ENCODE measurements at regions not wholly inside any gene's neighbourhood (a gene's known extent, or its start where the extent isn't known, plus 50 kb on each side); places are given as distances from the start of the nearest gene placed in this dataset.

DNA sequence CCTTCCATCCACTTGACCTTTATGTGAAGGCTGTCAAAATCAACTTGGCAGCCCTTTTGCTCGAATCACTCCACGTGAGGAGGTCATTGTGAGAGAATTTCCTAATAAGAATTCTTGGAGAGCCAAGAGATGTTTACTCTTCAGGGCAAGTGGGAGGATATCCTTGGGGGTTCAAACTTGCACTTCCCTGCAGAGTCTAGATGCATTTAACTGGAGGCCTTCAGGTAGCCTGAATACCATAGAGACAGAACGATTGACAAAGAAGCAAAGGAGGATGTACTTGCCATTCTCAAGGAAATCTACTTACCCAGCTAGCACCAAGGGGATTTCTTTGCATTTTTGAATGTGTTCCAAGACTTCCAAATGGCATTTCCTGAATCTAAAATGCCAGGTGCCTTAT, 1702.6 kb upstream of the FLRT2 start:
- H3K4me3 ChIP-seq (ENCODE audit: low read depth, low read length), result no peak overlapping the region
- no peak for DNase-seq (ENCODE audit: low read depth)
- TF ChIP-seq, protein P1, sequence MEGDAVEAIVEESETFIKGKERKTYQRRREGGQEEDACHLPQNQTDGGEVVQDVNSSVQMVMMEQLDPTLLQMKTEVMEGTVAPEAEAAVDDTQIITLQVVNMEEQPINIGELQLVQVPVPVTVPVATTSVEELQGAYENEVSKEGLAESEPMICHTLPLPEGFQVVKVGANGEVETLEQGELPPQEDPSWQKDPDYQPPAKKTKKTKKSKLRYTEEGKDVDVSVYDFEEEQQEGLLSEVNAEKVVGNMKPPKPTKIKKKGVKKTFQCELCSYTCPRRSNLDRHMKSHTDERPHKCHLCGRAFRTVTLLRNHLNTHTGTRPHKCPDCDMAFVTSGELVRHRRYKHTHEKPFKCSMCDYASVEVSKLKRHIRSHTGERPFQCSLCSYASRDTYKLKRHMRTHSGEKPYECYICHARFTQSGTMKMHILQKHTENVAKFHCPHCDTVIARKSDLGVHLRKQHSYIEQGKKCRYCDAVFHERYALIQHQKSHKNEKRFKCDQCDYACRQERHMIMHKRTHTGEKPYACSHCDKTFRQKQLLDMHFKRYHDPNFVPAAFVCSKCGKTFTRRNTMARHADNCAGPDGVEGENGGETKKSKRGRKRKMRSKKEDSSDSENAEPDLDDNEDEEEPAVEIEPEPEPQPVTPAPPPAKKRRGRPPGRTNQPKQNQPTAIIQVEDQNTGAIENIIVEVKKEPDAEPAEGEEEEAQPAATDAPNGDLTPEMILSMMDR (IDR thresholded peaks at IDR 0.05; ENCODE audit: control insufficient read depth, extremely low read depth, insufficient read depth), result no peak

DNA sequence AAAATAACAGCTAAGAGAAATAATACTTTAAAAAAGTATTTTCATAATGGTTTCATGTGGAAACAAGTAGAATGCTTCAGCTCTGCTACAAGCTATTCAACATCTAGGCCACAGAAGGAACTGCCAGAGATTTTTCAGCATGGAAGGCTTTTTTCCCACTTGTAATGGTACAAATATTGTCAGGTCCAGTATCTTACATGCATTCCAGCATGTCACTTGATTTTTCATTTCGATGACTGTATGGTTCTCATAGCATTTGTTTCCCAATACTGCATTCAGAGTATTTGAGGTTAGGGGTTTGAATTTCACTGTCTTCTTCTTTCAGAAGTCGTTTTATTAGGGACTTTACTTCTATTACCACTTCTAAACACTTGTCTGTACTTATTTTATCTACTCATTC, 1701.5 kb upstream of the FLRT2 start:
- DNase-seq (ENCODE audit: low read depth), result no peak
- H3K4me3 ChIP-seq (ENCODE audit: low read depth, low read length), result no peak overlapping the region
- TF ChIP-seq, protein P1 (IDR thresholded peaks at IDR 0.05; ENCODE audit: control insufficient read depth, extremely low read depth, insufficient read depth), result no peak

DNA sequence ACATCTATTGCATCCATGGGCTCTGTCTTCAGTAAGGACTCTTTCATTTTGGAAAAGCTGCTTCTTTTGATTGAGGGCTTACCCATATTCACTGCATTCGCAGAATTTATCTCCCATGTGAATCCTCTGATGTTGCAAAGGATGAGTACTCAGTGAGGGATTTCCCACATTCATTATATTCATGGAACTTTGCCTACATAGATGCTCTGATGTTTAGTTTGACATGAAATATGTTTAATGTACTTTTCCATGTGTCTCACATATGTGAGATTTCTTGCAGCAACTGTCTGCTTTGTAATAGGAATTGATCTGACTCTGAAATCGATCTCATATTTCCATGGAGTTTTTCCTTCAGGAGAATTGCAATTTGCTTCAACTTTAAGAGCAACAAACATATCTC, 1699.6 kb upstream of the FLRT2 start:
- TF ChIP-seq, protein P1 (IDR thresholded peaks at IDR 0.05; ENCODE audit: control insufficient read depth, extremely low read depth, insufficient read depth), result no peak
- no peak overlapping the region for H3K4me3 ChIP-seq (ENCODE audit: low read depth, low read length)
- no peak for DNase-seq (ENCODE audit: low read depth)

DNA sequence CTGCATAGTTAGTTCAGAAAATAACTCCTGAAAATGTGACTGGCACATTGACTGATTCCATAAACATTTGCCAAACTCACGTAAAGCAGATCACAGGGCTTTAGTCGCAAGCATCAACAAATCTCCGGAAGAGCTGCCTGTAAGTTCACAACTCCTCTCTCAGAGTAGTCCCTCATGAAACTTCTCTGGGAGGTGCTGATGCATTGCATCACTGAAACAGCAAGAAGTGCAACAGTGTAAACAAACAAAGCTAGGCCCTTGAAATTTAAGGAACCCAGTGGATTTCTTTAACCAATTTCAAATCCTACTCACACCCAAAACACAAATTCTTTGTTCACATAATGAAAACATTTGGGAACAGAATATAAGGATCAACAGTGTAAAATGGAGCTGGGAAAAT, 1691.7 kb upstream of the FLRT2 start:
- TF ChIP-seq, protein P1 (IDR thresholded peaks at IDR 0.05; ENCODE audit: control insufficient read depth, extremely low read depth, insufficient read depth), result no peak
- DNase-seq (ENCODE audit: low read depth), result no peak
- no peak overlapping the region for H3K4me3 ChIP-seq (ENCODE audit: low read depth, low read length)

DNA sequence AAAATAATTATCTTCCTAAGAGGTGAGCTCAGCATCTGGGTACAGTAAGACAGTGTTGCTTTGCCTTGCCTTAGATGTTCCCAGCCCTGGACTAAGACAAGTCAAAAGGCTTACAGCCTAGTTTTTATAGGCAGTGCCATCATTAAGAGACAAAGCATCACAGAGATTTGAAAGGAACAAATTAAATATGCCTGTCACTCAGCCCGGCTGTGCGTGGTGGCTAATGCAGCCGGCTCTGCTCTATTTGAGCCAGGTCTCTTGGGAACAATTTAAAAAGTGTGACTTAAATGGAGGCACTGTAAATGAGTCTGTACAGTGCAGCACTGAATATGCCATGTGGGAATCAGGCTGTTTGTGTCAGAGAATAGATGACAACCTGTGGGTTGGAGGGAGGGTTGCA, 1687.4 kb upstream of the FLRT2 start:
- TF ChIP-seq, protein P1 (IDR thresholded peaks at IDR 0.05; ENCODE audit: control insufficient read depth, extremely low read depth, insufficient read depth), result no peak
- DNase-seq (ENCODE audit: low read depth), result no peak
- no peak overlapping the region for H3K4me3 ChIP-seq (ENCODE audit: low read depth, low read length)

DNA sequence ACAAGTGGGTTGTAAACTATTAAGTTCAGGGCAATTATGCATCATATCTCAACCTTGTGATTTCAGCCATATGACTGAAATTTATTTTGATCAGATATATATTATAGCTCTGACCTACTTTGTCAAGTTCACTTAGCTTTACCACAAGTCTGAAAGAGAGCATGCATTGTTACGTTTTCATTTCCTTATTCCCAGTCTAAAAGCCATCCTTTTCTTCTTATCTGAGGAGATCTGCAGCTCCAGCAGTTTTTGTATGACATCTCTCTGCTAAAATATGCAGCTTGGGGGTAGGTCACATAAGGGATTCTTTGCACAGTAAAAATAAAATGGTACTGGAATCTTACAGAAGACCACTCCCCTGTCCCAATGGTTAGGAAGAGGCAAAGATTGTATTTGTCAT, 1682.8 kb upstream of the FLRT2 start:
- H3K4me3 ChIP-seq (ENCODE audit: low read depth, low read length), result no peak overlapping the region
- no peak for DNase-seq (ENCODE audit: low read depth)
- TF ChIP-seq, protein P1 (IDR thresholded peaks at IDR 0.05; ENCODE audit: control insufficient read depth, extremely low read depth, insufficient read depth), result no peak

DNA sequence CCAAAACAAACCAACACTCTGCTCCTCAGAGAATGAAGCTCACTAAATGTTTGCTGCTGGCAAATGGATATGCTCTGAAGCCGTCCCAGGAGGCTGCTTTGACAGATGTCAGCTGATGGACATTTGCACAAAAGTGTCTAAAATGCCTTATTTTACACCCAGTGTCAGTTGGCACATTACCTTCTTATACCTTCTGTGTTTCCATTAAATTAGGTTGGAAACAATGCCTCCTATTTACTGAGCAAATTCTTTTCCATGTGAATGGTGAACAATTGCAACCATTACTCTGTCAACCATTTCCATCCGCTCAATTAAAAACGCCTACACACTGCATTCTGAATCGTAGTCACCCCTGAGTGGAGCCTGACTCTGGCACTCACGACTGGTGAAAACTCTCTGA, 1679.9 kb upstream of the FLRT2 start:
- no peak overlapping the region for H3K4me3 ChIP-seq (ENCODE audit: low read depth, low read length)
- TF ChIP-seq, protein P1 (IDR thresholded peaks at IDR 0.05; ENCODE audit: control insufficient read depth, extremely low read depth, insufficient read depth), result no peak
- no peak for DNase-seq (ENCODE audit: low read depth)

Data from LNCaP clone FGC (cell line).